GM19324 (cell line): ENCODE measurements at regions not wholly inside any gene's neighbourhood (a gene's known extent, or its start where the extent isn't known, plus 50 kb on each side); places are given as distances from the start of the nearest gene placed in this dataset.
"Not testable (repeated sequence)": the region's sequence is repeated elsewhere in the genome, so short reads cannot be mapped to it uniquely, and the experiment has no call there.

ENCODE experiments used
- ATAC-seq: cut with Tn5 transposase; IDR thresholded peaks from one replicate; pipeline ENCODE4 v1.9.1; 2021; ENCODE audit warnings: mild to moderate bottlenecking, moderate library complexity; ENCODE audit not compliant: unreplicated experiment, low FRiP score

DNA sequence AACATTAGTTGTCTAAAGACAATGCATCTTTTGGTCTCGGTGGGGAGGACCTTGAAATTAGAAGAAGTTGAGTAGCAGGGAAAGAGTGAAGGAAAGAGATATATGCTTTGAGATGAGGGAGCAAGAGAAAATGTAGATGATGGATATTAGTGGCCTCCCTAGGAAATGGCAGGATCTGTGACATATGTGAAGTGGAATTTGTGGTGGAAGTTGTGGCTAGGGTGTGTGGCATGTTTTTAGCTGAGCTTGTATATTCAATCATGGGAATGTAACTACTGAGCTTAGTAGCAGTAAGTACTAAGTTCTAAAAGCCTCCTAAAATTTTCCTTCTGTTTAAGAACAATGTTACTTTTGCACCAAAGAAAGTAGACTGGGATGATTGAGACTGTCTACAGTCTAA lies 382.8 kb upstream of the CTSO start:
- no peak for ATAC-seq

DNA sequence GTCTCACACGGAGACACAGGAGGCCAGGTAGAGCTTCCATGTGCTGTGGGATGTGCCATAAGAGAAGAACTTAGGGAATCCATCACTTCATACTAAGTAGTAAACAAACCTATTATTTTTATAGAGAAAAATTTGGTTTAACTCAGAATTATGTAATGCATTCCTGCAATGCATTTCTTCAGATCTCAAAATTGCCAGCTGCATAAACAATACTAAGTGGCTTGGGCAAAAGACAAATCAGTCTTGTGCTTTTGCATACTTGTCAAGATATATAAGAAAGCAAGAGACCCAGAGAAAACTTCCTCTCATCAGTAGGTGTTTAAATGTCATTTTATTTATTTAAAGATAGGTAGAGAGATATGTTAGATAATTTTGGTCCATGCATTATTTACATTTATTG lies 382.1 kb upstream of the CTSO start:
- no peak for ATAC-seq

DNA sequence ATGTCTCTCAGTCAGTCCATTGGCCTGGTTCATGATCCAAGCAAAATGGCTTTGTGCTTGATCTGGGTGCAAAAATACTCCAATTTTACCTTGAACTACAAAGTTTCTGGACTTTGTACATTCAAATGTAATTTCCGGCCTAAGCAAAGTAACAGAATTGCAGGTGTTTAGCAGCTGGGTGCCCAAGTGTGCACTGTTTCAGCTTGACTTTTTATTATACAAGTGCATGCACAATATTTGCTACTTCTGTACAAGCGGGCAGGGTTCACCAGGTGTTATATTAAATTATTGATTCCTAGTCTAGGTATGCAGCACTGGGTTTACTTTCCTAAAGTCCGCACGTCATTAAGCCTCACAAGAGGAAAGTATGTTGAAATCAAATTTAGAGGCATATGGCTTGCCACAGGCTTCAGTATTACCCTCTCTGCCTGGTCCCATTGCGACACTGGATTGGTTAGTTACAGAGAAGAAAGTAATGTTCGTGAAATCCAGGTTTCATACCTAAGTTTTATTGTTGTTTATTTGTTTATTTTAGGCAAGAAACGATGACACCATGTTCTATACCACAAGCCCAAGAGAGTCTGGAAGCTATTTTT lies 376.9 kb upstream of the CTSO start:
- no peak for ATAC-seq

GRCh38 chr4:156329779-156330178 lies 376.1 kb upstream of the CTSO start:
- ATAC-seq: no peak

- ATAC-seq: no peak
Measured at GRCh38 chr4:156328882-156329281, 375.2 kb upstream of the CTSO start.

DNA sequence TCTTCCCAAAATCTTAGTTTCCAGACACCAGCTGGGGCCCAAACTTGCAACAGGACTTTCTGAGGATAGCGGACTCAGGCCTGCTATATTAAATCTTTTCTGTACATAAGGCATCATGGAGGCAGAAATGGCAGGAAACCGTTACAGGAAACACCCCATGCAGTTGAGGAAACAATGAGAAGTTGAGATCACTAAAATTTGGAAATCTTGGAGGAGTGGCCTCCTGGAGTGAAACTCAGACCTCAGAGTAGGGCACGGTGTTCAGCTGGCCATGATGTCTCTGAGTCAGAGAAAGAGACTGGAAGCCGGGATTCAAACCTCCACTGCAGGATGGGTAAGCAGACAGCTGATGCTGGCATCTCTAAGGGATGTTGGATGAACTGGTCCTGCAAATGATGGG lies 372.6 kb upstream of the CTSO start:
- ATAC-seq: no peak

DNA sequence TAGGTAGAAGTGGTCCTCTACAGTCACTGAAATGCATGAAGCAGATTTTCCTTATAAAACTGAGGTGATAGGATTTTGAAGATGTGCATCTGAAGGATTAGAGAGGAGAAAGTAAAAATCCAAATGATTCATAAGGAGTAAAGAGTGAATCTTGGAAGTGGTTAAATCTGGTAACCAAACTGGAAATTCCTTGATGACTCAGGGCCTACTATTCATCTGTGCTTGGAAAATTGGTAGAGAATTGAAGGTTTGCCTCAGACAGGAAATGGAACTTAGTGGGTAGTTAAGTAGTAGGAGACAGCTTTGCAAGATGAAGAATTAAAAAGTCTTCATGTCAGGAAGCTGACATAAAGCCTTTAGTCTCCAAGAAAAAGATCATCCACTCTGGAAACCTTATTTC lies 368.9 kb upstream of the CTSO start:
- no peak for ATAC-seq

GRCh38 chr4:156321203-156321602 lies 367.5 kb upstream of the CTSO start:
- ATAC-seq: no peak

DNA sequence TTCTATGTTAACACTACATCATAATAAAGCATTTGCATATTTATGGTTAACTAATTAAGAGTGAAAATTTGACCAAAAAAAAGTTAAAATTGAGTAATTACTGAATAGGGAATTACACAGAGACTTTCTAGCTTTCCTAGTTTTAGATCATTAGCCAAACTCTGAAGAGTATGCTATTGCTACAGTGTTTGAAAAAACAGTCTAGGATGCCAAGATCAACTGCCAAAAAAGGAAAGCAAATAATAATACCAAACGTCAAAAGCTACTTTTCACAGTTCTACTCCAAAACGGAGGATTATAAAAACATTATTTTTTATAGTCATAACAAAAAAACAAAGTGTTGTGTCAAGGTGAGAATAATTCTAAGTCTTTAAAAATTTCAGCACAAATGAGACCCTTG lies 359.8 kb upstream of the CTSO start:
- ATAC-seq: no peak

- no peak for ATAC-seq
Measured at GRCh38 chr4:156312261-156312847, 358.7 kb upstream of the CTSO start.

DNA sequence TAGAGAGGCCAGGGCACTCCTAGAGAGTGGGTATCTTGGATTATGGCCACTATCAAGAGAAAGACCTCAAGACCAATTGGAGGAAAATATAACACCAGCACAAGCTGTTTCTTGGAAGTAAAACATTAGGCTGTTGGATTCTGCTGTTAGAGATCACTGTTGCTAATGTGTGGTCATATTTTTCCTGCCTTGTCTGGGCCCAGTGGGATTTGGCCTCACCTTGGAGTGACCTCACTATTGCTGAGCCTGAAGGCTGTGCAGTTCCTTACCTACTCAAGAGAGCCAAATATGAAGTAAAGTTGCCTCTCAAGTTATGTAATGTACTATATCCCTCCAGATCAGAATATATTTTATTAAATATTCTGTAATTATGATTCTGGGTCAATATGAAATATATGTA lies 355.4 kb upstream of the CTSO start:
- ATAC-seq: no peak

DNA sequence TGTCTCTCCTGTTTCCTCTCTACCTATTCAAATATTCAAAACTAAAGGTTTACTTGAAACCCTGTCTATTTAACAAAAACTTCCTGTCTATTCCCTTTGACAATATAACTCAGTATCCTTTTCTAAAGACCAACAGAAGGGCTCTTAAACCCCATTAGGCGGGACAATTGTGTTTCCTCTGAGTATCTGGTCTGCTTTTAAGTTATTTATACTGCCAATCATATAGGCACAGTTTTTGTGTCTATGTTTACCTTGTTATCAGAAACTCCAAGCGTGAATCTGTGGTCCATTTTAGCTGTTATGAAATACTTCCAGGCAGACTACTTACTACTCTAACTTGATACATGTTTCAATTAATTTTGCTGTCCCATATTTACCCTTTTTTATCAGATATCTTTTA lies 350.0 kb upstream of the CTSO start:
- ATAC-seq: no peak

GRCh38 chr4:156298230-156298629 lies 344.6 kb upstream of the CTSO start:
- ATAC-seq: no peak

GRCh38 chr4:156295676-156296195 lies 342.1 kb upstream of the CTSO start:
- ATAC-seq: no peak

DNA sequence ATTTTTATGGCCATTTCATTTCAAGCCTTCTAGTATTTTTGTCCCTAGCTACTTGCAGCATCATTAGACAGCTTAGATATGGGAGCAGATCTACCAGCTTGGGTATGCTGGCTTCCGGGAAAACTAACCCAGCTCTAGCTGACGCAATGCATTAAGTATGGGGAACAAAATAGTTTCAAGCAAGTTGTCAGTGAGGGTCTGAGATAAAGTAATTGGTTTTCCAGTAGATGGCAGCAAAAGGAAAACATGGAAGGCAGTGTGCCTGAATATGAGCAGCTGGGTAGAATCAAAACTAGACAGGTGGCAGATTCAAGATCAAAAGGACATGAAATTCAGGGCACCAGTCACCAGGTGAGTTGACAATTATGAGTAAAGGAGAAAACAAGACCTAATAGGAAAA lies 340.9 kb upstream of the CTSO start:
- no peak for ATAC-seq

DNA sequence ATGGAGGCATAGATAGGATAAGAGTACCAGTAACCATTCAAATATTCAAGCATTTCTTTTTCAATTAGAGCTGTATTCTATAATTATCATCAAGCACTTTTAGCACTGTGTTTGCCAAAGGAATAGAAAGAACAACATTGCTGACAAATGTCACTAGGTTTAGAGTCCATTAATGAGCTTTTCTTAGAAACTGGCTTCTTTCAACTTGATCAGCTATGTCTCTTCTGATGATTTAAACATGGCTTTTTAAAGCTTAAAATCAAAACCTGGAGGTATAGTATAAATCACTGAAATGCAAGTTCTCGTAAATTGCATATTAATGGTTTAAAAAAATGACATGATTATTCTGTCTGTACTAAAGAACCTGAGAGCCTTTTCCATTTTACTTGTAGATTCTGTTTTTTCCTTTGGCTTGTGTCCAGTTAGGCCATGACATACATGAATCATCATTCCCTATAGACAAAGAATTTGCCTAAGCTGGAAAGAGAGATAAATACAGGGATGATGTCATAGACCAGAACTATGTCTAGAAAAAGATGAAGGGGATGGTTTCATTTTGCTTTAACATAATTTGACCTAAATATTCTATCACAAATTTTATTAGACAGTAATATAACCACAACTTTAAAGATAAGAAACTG lies 340.1 kb upstream of the CTSO start:
- no peak for ATAC-seq

GRCh38 chr4:156291317-156291716 lies 337.7 kb upstream of the CTSO start:
- ATAC-seq: no peak

DNA sequence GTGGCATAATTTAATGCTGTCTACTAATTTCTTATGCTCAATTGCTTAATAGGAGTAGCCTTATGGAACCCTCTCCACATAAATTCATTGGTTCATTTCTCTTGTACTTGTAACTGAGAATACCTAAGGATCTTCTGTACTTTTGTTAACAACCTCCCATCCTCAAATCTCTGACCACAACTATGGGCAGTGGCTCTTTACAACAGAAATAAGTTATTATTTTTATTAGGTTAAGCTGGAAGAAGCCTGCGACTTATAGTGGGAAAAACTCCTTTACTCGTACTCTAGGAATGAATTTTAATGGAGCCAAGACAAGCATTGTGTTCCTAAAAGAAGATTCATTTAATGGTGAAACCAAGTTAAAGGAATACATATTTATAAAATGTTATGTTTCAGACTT lies 337.1 kb upstream of the CTSO start:
- ATAC-seq: no peak

GRCh38 chr4:156290026-156290425 lies 336.4 kb upstream of the CTSO start:
- ATAC-seq: not testable (repeated sequence)

- ATAC-seq: no peak
Measured at GRCh38 chr4:156280686-156281085, 327.0 kb upstream of the CTSO start.

DNA sequence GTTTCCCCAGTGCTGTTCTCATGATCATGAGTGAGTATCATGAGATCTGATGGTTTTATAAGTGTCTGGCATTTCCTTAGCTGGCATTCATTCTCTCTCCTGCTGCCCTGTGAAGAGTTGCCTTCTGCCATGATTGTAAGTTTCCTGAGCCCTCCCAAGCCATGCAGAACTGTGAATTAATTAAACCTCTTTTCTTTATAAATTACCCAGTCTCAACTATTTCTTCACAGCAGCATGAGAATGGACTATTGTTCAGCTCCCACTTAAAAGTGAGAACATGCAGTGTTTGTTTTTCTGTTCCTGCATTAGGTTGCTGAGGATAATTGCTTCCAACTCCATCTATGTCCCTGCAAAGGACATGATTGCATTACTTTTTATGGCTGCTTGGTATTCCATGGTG lies 311.7 kb upstream of the CTSO start:
- ATAC-seq: no peak

DNA sequence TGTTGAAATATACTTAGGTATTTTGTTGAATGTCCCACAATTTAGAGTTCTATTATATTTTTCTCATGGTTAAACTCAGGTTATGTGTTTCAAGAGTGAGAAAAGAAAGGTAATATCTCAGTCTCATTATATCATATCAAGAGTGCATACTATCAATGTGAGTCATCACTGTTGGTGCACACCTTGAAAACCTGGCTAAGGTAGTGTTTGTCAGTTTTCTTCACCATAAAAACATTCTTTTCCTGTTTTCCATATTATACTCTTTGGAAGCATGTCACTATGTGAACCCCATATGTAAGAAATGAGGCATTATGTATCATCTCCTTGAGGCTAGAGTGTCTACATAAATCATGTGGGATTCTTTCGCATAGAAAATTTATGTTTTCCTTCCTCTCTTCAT lies 307.6 kb upstream of the CTSO start:
- ATAC-seq: no peak
